GM21528 (cell line): ENCODE measurements at regions not wholly inside any gene's neighbourhood (a gene's known extent, or its start where the extent isn't known, plus 50 kb on each side); places are given as distances from the start of the nearest gene placed in this dataset.
"Not testable (repeated sequence)": the region's sequence is repeated elsewhere in the genome, so short reads cannot be mapped to it uniquely, and the experiment has no call there.

Experiments used
- ATAC-seq: cut with Tn5 transposase; IDR thresholded peaks from one replicate; pipeline ENCODE4 v1.9.1; 2021; ENCODE audit warnings: mild to moderate bottlenecking, moderate library complexity; ENCODE audit not compliant: unreplicated experiment, low FRiP score

DNA sequence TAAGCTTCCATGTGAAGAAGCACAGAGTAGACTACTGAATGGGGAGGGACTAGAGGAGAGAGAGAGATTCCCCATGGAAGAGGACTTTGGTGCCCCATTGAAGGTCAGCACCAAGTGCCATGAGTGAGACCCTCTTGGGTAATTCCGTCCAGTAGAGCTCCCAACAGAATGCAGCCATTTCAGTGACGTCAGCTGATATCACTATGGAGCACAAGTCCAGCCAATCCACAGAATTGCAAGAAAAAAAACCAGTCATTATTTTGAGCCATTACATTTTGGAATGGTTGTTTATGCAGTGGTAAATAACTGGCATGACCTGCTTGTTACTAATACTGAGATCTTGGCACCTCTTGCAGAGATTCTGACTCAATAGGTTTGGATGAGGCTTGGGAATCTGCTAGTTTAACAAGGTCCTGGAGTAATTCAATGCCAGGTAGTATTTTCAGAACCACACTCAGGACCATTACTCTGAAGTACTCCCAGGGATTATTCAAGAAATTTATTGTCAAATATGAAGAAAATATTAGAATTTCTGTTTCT is 52.6 kb upstream of the SP8 start:
- no peak for ATAC-seq

DNA sequence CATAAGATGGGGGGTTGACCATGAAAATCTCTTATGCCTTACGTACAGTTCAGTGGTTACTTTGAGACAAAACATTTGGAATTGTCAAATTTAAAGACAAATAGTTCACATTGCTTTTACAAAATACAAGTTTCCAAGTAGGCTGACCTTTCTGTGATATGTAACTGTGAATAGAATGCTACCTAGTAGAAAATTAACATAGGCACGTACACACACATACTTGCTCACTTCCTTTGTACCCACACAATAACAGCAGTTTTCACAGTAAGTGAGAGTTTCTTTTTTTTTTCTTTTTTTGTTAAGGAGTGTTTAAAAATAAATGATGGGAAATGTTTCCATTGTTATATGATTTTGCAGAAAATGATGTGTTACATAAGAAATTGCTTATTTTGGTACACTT is 53.3 kb upstream of the SP8 start:
- no peak for ATAC-seq

DNA sequence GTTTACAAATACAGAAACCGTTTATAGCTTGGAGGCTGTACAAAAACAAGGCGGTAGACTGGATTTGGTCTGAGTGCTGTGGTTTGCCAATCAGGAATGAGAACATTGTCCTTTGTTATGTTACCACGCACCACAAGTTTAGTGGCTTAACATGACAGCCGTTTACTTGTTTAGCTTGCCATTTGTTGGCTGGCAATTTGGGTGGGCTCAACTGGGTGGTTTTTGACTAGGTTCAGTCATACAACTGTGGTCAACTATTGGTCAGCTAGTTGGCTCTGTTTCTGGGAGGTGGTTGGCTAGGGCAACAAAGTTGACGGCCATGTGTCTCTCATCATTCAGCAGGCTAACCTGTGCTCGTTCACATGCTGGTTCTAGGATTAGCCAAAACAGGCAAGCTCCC is 60.1 kb upstream of the SP8 start:
- no peak for ATAC-seq

DNA sequence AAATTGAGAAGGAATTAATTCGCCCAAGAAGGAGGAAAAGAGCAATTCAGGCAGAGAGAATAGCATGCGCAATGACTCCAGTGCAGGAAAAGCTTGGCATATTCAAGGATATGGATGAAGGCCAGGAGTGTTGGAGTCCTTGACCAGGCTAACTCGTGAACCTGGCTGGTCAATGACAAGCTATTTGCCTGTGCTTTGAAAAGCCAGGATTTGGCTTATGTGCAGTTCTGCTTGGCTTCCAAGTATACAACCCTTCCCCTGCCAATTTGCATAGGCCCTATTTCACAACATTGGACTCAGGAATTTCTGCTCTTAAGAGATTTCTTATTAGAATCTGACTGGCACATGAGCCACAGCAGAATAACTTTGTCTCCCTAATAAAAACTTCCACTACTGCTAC is 72.3 kb upstream of the SP8 start:
- no peak for ATAC-seq

DNA sequence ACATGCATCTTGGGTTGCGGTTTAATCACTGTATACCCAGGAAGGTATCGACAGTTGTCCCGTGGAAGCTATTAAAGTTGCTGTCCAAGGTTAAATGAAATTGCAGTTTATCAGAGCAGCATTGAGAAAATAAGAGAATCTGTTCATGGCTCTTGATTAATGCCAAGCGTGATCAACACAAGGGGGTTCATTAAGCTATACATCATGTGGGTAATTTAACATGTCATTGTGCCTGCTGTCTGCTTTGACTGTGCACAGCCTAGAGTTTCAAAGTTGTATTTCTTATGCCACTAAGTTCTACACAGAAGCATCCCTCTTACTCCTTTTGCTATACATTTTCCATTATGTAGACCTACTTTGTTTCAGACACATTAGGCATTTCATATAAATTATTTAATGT is 74.8 kb upstream of the SP8 start:
- no peak for ATAC-seq

DNA sequence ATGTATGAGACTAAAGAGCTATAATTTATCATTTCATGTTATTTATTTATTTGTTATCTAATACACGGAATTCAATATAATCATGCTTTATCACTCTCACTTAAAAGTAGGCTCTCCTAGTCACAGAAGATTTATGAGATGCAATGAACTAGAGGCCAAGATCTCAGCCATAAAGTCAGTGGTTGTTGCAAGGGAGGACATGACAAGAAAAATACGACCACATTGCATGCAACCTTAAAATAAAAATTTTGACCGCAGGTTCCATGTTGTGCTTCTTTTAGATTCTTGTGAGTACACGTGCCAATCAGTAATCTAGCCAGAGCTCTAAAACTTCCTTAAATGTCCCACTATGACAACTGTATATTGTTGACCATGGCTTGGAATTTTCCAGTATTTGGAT is 75.9 kb upstream of the SP8 start:
- no peak for ATAC-seq

DNA sequence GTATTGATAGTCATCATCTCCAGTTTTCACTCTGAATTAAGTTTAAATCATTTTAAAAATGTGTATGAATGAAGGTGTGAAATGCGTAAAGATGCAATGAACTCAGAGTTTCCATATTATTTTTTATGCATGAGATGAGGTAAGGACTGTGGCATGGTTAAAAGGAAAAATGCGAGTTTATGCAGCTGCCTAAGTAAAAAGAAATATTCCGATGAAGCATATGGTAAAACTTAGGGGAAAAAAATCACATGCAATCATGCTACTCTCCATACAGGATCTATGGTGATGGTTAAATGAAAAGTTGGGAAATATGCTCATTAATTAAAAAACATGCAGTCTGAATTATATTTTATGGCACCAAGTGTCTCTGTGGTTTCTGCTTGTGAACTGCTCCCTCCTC is 77.5 kb upstream of the SP8 start:
- no peak for ATAC-seq

DNA sequence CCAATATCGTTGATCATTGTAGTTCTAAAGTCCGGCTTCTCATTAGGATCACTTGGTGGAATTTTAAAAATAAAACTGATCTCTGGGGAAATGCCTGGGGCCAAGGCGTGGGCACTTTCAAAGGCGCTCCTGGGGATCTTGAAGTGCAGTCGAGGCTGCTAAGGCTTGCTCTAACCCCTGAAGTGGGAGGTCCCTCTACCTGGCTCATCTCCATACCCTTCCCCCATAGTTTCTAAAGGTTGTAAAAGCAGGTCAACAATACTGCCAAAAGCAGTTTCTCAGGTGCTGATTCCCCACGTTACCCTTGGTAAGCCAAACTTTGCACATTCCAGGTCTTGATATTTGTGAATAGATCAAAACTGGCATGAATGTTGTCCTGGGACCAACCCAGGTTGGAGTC is 79.0 kb upstream of the SP8 start:
- ATAC-seq = no peak

DNA sequence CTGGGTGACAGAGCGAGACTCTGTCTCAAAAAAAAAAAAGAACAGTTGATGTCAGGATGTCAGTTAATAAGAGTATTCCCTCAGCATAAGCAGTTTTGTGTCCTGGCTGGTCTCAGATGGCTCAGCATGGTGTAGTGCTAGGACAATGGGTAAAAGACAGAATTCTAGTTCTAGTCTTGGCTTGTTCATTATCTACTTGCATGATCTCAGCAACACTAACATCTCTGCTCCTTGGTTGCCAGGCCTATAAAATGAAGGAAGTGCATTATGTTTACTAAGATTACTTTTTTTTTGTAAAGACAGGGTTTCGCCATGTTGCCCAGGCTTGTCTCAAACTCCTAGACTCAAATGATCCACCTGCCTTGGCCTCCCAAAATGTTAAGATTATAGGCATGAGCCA is 84.3 kb upstream of the SP8 start:
- no peak for ATAC-seq

DNA sequence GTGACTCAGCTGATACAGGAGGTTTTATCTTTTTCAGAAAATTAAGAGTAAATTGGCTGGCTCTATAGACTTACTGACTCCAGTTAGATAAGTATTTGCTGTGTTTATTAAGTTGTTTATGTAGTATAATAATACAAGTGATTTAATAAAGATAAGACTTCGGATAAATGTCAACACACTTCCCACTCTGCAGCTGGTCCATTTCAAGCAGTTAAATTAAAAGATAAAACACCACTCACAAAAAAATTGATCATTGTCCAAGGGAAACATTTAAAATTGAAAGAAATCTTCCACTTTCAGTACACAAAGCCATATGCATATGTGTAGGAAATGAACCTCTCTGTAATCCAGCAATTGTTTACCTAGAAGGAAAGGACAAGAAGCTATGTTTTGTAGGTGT is 106.1 kb upstream of the SP8 start:
- no peak for ATAC-seq

DNA sequence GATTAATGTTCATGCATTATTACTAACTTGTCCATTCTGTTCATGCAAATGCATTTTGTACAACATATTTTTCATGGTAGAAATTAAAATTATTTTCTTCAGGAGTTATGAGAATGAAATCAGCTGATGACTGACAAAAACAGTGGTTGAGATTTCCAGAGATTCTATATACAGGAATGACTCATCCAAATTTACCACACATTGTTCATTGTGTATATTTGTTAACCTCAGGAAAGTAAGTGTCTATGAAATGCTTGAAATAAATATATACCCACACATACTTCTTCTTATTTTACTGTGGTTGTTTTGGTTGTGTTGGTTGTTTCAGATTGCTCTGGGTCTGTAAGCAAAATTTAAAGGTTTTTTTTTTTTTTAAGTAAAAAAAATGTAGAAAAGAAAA is 108.1 kb upstream of the SP8 start:
- ATAC-seq = no peak

DNA sequence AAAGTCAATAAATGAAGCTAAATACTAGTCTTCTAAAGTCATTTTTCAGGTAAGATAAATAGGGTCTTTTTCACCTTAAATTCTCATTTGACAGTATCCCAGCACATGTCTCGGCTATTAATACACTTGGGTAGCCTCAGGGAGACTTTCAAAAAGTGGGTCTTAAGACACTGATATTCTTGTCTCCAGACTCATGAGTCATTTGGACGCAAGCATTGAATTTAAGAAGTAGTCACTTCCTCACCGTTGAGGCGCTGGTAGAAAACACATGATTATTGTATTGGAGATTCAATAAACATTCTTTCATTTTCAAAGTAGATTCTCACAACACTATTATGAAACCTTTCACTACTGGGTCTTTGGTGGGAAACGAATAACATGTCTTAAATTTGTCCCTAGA is 108.9 kb upstream of the SP8 start:
- ATAC-seq = no peak

DNA sequence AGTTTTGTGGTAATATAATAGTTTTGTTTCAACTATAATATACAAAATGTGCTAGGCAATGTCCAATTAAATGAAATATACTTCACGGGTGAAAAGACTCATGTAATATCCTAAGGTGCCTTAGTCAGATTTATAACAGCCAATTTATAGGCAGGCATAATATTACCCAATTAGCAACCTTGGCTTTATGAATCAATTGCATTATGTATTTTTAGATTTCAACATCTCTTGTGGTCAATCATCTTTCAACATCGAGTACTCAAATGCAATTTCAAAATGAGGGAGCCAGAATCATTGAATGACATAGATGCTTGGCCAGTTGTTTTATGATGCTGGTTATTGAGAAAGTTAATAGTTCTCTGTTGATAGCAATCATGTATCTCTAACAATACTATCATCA is 110.3 kb upstream of the SP8 start:
- no peak for ATAC-seq

DNA sequence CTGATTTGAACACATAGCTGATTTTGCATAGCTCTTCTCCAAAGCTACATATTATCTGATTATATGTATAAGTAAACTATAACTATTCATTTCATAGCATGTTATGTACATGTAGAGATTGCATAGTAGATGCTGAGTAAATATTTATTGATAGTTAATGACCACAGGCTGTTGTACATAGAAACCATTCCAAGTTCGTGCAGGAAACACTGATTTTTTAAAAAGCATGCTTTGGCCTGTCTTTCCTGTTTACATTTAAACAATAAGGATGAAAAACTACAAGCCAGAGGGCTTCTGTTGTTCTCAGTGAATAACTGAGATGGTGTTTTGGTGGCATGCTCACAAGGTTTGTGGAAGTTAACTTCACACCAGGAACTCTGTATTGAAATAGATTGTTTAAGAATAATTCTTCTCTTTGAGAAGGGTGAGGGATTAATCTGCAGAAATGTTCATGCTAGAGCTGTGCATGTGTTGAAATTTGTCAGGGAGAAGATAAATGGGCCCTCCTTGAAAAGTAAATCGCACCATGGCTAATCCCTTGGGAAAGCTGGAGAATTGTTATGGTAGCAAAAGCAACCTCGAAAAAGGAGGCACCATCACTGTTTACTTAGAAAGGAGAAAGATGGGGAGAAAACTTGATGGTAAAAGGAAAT is 120.2 kb upstream of the SP8 start:
- ATAC-seq = no peak

DNA sequence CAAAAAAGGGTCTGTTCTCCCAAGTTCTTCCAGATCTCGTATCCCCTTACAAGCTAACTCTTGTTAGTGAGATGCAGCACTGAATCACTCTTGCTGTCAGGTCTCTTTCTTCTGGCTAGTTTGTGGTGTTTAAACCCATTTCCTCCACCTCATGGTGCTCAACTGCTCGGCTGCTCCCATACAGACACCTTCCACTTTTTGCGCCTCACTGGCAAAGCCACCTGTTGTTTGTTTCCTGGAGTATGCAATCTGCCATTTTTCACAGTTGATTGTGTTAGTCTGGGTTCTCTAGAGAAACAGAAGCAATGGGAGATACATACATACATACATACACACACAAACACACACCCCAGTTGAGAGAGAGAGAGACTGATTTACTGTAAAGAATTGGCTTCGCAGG is 124.4 kb upstream of the SP8 start:
- no peak for ATAC-seq

DNA sequence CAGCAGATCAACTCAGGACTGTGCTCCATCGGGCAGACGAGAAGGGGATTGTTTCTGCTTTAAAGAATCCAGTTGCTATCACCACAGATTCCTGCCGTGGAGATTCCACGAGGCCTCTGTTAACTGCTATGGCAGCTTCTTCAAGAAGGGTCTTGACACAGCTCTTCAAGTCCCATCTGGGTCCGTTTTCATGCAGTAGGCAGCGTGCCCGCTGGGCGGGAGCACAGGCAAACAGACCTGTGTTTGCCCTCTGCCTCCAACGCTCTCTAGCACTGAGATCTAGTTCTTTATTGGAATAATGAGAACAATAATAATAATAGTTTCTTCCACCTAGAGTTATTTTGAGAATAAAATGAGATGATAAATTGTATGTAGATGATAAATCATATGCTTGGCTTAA is 127.2 kb upstream of the SP8 start:
- no peak for ATAC-seq

DNA sequence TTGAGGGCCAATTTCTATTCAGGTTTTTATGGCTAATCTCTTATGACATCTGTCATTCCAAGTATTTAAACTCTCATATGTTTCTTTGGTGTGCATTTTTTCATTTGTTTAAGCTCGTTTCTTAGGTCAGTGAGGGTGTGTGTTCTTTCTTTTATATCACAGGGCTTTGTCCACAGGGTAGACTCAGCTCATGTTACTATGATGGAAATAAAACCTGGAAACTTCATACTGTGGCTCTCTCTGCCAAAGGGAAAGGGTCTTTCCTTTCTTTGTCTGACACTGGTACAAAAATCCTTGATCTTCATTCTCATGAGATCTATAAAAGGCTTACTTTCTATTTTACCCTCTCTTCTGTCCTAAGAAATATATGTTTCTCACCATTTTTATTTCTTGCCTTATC is 129.6 kb upstream of the SP8 start:
- no peak for ATAC-seq

DNA sequence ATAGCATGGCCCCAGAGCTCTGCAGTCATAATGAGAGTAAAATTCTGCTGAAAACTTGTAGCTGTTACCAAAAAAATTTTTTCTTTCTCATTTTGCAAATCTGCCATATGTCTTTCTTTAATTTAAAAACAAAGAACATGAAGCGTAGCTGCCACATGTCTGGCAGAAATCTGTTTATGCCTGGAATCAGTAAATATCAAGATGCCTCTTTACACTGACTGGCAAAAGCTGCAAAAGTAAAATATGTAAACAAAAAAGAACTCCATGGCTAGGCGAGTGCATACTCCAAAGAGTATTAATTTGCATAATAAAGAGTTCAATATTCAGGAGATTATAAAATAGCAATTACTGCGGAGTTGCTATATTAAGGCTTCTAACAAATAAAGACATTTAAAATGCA is 130.9 kb upstream of the SP8 start:
- no peak for ATAC-seq

DNA sequence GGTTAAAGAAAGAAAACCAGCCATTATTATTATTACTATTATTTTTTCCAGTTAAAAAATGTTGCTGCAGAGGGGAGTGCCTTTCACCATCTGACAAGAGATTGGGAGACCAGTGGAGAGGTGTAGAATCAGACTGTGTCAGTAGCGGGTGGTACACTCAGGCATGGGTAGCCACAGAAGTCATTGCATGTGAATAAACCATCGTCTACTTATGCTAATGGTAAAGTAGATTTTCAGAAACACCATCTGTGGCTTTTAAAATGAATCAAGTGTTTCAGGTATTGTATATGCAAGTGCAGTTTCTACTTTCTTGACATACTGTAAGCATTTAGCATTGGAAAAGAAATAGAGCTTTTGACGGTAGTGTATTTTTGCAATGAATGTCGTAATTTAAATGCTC is 131.5 kb upstream of the SP8 start:
- no peak for ATAC-seq

DNA sequence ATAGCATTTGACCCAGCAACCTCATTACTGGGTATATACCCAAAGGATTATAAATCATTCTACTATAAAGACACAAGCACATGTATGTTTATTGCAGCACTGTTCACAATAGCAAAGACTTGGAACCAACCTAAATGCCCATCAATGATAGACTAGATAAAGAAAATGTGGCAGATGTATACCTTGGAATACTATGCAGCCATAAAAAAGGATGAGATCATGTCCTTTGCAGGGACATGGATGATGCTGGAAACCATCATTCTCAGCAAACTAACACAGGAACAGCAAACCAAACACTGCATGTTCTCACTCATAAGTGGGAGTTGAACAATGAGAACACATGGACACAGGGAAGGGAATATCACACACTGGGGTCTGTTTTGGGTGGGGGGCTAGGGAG is 140.5 kb upstream of the SP8 start:
- ATAC-seq = not testable (repeated sequence)

DNA sequence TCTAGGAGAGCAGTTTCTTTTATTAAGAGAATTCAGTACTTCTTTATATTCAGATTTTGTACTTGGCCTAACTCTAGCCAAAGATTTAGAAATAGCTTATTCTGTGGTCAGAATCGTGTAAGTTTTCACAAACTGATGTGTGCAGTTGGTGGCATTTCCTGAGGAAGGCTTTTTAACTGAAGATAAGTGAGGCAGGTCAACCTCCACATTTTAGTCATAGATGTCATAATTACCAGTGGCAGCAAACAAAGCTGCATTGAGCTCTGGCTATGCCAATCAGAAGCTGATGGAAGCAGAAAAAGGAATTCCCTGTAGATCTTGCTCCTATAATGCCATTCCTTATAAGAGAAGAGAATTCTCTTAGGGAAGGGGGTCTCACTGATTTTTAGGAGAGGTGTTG is 141.3 kb upstream of the SP8 start:
- ATAC-seq = no peak

DNA sequence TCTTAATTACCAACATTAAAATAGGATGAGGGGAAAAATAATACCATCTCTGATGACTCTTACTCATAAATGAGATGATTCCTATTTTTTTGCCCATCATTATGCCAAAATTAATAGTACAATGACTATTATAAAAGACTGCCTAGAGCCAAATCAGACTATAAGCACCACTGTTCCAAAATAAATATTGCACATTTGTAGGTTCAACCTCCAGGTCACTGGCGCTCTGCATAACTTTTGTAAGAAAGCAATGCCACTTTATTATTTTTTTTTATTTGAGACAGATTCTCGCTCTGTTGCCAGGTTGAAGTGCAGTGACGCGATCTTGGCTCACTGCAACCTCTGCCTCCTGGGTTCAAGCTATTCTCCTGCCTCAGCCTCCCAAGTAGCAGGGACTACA is 142.5 kb upstream of the SP8 start:
- ATAC-seq = no peak

DNA sequence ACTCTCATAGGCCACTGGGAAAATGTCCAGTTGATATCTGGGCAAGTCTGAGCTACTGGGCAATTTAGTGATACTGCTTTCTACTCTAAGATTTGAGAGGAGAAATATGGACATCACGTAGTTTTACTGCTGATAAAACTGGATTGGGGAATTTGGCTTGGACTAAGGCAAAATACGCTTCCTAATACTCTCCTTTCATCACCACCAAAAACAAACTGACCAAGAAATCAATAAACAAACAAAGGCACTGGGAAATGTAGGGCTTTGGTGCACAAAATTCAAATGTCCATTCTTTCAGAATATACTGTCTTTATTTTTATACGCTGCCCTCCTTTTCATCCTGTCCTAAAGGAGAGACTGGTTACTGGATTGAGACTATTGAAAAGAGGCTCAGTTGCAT is 145.1 kb upstream of the SP8 start:
- ATAC-seq = no peak
